Amniotic stem cell (primary cell): ENCODE measurements at regions not wholly inside any gene's neighbourhood (a gene's known extent, or its start where the extent isn't known, plus 50 kb on each side); places are given as distances from the start of the nearest gene placed in this dataset.

ENCODE experiments used
- DNase-seq: peaks from one replicate; lab custom pipeline; 2025; lab: John Stamatoyannopoulos, UW

- DNase-seq, result no peak
These were observed 230.8 kb upstream of the CST7 start for GRCh38 chr20:24718277-24718676.

GRCh38 chr20:24718696-24719095 lies 230.4 kb upstream of the CST7 start:
- DNase-seq, result no peak

GRCh38 chr20:24720957-24721356 lies 228.1 kb upstream of the CST7 start:
- DNase-seq, result no peak

GRCh38 chr20:24721891-24722568 lies 227.0 kb upstream of the CST7 start:
- DNase-seq, result no peak

- DNase-seq, result no peak
These were observed 226.5 kb upstream of the CST7 start for GRCh38 chr20:24722586-24722985.

- no peak for DNase-seq
These were observed 225.9 kb upstream of the CST7 start for GRCh38 chr20:24723186-24723585.

- DNase-seq, result no peak
These were observed 225.3 kb upstream of the CST7 start for GRCh38 chr20:24723647-24724352.

- no peak for DNase-seq
These were observed 224.0 kb upstream of the CST7 start for GRCh38 chr20:24724982-24725533.

GRCh38 chr20:24727795-24728194 lies 221.3 kb upstream of the CST7 start:
- DNase-seq, result no peak

- DNase-seq, result no peak
These were observed 219.0 kb upstream of the CST7 start for GRCh38 chr20:24729896-24730605.

GRCh38 chr20:24730750-24731149 lies 218.3 kb upstream of the CST7 start:
- DNase-seq, result no peak

- no peak for DNase-seq
These were observed 217.8 kb upstream of the CST7 start for GRCh38 chr20:24731312-24731711.

GRCh38 chr20:24732076-24732475 lies 217.0 kb upstream of the CST7 start:
- DNase-seq, result no peak

- no peak for DNase-seq
These were observed 216.5 kb upstream of the CST7 start for GRCh38 chr20:24732599-24732998.

GRCh38 chr20:24733416-24733815 lies 215.7 kb upstream of the CST7 start:
- no peak for DNase-seq

- no peak for DNase-seq
These were observed 214.9 kb upstream of the CST7 start for GRCh38 chr20:24734139-24734538.

GRCh38 chr20:24735263-24735662 lies 213.8 kb upstream of the CST7 start:
- DNase-seq, result no peak

GRCh38 chr20:24736131-24736843 lies 212.8 kb upstream of the CST7 start:
- DNase-seq, result no peak

- no peak for DNase-seq
These were observed 212.2 kb upstream of the CST7 start for GRCh38 chr20:24736844-24737211.

GRCh38 chr20:24737212-24737850 lies 211.7 kb upstream of the CST7 start:
- no peak for DNase-seq

GRCh38 chr20:24738058-24738775 lies 210.9 kb upstream of the CST7 start:
- no peak for DNase-seq
